GM23338 (cell line): ENCODE measurements at regions not wholly inside any gene's neighbourhood (a gene's known extent, or its start where the extent isn't known, plus 50 kb on each side); places are given as distances from the start of the nearest gene placed in this dataset.

ENCODE experiments used
- ATAC-seq: fragments of 200-7000 bp; cut with Tn5 transposase; 3 replicates; pipeline ENCODE4 v1.9.1; 2020
- DNase-seq: peaks from one replicate; pipeline ENCODE4 v3.0.0-alpha.2; 2015; ENCODE audit warnings: low spot score
- H2AFZ ChIP-seq: fragments of 200-600 bp; sonication (generic); 2 replicates; pipeline ENCODE4 v1.8.0; 2016; ENCODE audit warnings: antibody characterized with exemption, mild to moderate bottlenecking, moderate library complexity
- H3F3A ChIP-seq: fragments of 200-600 bp; sonication (generic); replicated peaks from 2 replicates; pipeline ENCODE4 v1.8.0; 2017; ENCODE audit warnings: antibody characterized with exemption, mixed run types, low read depth
- H3K27ac ChIP-seq: fragments of 200-600 bp; sonication (generic); 2 replicates; pipeline ENCODE4 v1.6.1; 2016; ENCODE audit warnings: low read depth
- H3K27me3 ChIP-seq: fragments of 200-600 bp; sonication (generic); 2 replicates; pipeline ENCODE4 v1.8.0; 2016; ENCODE audit warnings: mild to moderate bottlenecking, mixed run types, moderate library complexity; ENCODE audit not compliant: insufficient read depth
- H3K36me3 ChIP-seq: fragments of 200-600 bp; sonication (generic); 2 replicates; pipeline ENCODE4 v1.8.0; 2016; ENCODE audit warnings: mild to moderate bottlenecking; ENCODE audit not compliant: insufficient read depth
- H3K4me1 ChIP-seq: fragments of 200-600 bp; sonication (generic); 2 replicates; pipeline ENCODE4 v1.8.0; 2016; ENCODE audit warnings: mild to moderate bottlenecking, moderate library complexity; ENCODE audit not compliant: insufficient read depth
- H3K4me2 ChIP-seq: fragments of 200-600 bp; sonication (generic); 2 replicates; pipeline ENCODE4 v1.7.1; 2017; ENCODE audit warnings: mixed run types
- H3K4me3 ChIP-seq: fragments of 200-600 bp; sonication (generic); 2 replicates; pipeline ENCODE4 v1.6.1; 2016; ENCODE audit warnings: mixed run types
- H3K79me2 ChIP-seq: fragments of 200-600 bp; sonication (generic); replicated peaks from 2 replicates; pipeline ENCODE4 v1.8.0; 2017; ENCODE audit warnings: mild to moderate bottlenecking; ENCODE audit not compliant: insufficient read depth
- H3K9me2 ChIP-seq: fragments of 200-600 bp; sonication (generic); 2 replicates; pipeline ENCODE4 v1.8.0; 2017; ENCODE audit not compliant: insufficient read depth
- H4K20me1 ChIP-seq: fragments of 200-600 bp; sonication (generic); replicated peaks from 2 replicates; pipeline ENCODE4 v1.8.0; 2017; ENCODE audit warnings: mild to moderate bottlenecking; ENCODE audit not compliant: insufficient read depth
- H3K27ac Mint-ChIP-seq: 2 replicates; pipeline ENCODE4 v1.8.0; 2020; ENCODE audit warnings: inconsistent platforms, mild to moderate bottlenecking, moderate library complexity, mixed read lengths
- H3K27me3 Mint-ChIP-seq: 3 replicates; pipeline ENCODE4 v1.8.0; 2022; ENCODE audit warnings: low read depth, mild to moderate bottlenecking, moderate library complexity, mixed read lengths, inconsistent platforms; ENCODE audit not compliant: insufficient read depth, poor library complexity
- H3K36me3 Mint-ChIP-seq: 3 replicates; pipeline ENCODE4 v1.8.0; 2021; ENCODE audit warnings: low read depth, mild to moderate bottlenecking, inconsistent platforms, moderate library complexity, mixed read lengths
- H3K4me1 Mint-ChIP-seq: 3 replicates; pipeline ENCODE4 v1.8.0; 2020; ENCODE audit warnings: mild to moderate bottlenecking, inconsistent platforms, mixed read lengths
- H3K4me3 Mint-ChIP-seq: 3 replicates; pipeline ENCODE4 v1.8.0; 2021; ENCODE audit warnings: moderate library complexity, mild to moderate bottlenecking, inconsistent platforms, mixed read lengths
- H3K9me3 Mint-ChIP-seq: 3 replicates; pipeline ENCODE4 v1.8.0; 2020; ENCODE audit warnings: moderate library complexity, mild to moderate bottlenecking, inconsistent platforms, mixed read lengths
- CREB1 ChIP-seq: fragments of 250-450 bp; sonication (Bioruptor Pico); IDR thresholded peaks from 2 replicates; pipeline ENCODE4 v1.5.0; 2020; ENCODE audit warnings: low read depth, mild to moderate bottlenecking, moderate library complexity
- EZH2 ChIP-seq: fragments of 200-600 bp; sonication (generic); IDR thresholded peaks from one replicate; pipeline ENCODE4 v1.8.0; 2017; ENCODE audit warnings: antibody characterized with exemption, mild to moderate bottlenecking, low read depth; ENCODE audit not compliant: unreplicated experiment
- EZH2phosphoT487 ChIP-seq: fragments of 200-600 bp; sonication (generic); IDR thresholded peaks from one replicate; pipeline ENCODE4 v1.8.1; 2018; ENCODE audit warnings: antibody characterized with exemption; ENCODE audit not compliant: unreplicated experiment
- JUNB ChIP-seq: IDR thresholded peaks from one replicate; pipeline ENCODE4 v1.6.1; 2016; ENCODE audit warnings: antibody characterized with exemption; ENCODE audit not compliant: unreplicated experiment
- NANOG ChIP-seq: IDR thresholded peaks from 2 replicates; pipeline ENCODE4 v1.6.1; 2016; ENCODE audit warnings: antibody characterized with exemption, borderline replicate concordance
- POLR2AphosphoS5 ChIP-seq: IDR thresholded peaks from 2 replicates; pipeline ENCODE4 v1.6.1; 2016; ENCODE audit warnings: antibody characterized with exemption, low read depth
- STAT1 ChIP-seq: IDR thresholded peaks from one replicate; pipeline ENCODE4 v1.6.1; 2016; ENCODE audit warnings: antibody characterized with exemption; ENCODE audit not compliant: unreplicated experiment
- ZNF114 ChIP-seq: fragments of 250-450 bp; sonication (Bioruptor Pico); IDR thresholded peaks from 2 replicates; pipeline ENCODE4 v1.5.0; 2020; ENCODE audit warnings: mild to moderate bottlenecking, moderate library complexity
- ZNF331 ChIP-seq: fragments of 250-450 bp; sonication (Bioruptor Pico); IDR thresholded peaks from 2 replicates; pipeline ENCODE4 v1.5.0; 2020; ENCODE audit warnings: low read depth, mild to moderate bottlenecking, moderate library complexity
- TF ChIP-seq, protein P1 (sequence below): IDR thresholded peaks from 2 replicates; pipeline ENCODE4 v1.6.1; 2016; ENCODE audit warnings: antibody characterized with exemption
- TF ChIP-seq, protein P2 (sequence below), 2 experiments: fragments of 200-600 bp in 1 of 2; sonication (generic) in 1 of 2; conservative IDR thresholded peaks; 2 replicates each; pipeline versions ENCODE4 v1.5.1 to v1.6.1; 2016 to 2017; ENCODE audit warnings: antibody characterized with exemption in 2 of 2, low read depth in 2 of 2, mild to moderate bottlenecking in 2 of 2, moderate library complexity in 1 of 2
- TF ChIP-seq, protein P3 (sequence below): IDR thresholded peaks from one replicate; pipeline ENCODE4 v1.6.1; 2018; ENCODE audit warnings: antibody characterized with exemption; ENCODE audit not compliant: unreplicated experiment

DNA sequence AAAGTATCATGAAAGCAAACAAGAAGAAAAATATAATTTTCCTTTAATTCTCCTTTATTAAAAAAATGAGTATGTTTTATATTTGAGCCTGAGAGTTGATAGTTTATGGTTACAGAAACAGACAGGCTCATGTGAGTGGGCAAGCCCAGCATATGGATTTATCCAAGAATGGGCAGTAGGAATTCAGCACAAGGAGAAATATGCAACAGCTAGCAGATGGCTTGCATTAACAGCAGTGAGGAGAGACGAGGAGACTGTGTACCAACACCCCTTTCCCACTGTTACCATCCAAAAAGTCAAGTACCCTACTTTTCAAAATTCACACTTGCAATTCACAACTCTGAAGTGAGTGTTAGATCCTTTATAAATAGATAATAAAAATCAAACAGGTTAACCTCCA is 1760.2 kb upstream of the TENM3 start (continued):
- TF ChIP-seq, protein P1, sequence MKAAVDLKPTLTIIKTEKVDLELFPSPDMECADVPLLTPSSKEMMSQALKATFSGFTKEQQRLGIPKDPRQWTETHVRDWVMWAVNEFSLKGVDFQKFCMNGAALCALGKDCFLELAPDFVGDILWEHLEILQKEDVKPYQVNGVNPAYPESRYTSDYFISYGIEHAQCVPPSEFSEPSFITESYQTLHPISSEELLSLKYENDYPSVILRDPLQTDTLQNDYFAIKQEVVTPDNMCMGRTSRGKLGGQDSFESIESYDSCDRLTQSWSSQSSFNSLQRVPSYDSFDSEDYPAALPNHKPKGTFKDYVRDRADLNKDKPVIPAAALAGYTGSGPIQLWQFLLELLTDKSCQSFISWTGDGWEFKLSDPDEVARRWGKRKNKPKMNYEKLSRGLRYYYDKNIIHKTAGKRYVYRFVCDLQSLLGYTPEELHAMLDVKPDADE: no peak
- TF ChIP-seq CREB1 (CRISPR knock-in tag) (no peak), ZNF114 (CRISPR knock-in tag) (no peak), ZNF331 (CRISPR knock-in tag) (no peak)
- TF ChIP-seq, protein P2, sequence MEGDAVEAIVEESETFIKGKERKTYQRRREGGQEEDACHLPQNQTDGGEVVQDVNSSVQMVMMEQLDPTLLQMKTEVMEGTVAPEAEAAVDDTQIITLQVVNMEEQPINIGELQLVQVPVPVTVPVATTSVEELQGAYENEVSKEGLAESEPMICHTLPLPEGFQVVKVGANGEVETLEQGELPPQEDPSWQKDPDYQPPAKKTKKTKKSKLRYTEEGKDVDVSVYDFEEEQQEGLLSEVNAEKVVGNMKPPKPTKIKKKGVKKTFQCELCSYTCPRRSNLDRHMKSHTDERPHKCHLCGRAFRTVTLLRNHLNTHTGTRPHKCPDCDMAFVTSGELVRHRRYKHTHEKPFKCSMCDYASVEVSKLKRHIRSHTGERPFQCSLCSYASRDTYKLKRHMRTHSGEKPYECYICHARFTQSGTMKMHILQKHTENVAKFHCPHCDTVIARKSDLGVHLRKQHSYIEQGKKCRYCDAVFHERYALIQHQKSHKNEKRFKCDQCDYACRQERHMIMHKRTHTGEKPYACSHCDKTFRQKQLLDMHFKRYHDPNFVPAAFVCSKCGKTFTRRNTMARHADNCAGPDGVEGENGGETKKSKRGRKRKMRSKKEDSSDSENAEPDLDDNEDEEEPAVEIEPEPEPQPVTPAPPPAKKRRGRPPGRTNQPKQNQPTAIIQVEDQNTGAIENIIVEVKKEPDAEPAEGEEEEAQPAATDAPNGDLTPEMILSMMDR (conservative IDR thresholded peaks at IDR 0.05; ENCODE audit: low read depth in 2 of 2): no peak

DNA sequence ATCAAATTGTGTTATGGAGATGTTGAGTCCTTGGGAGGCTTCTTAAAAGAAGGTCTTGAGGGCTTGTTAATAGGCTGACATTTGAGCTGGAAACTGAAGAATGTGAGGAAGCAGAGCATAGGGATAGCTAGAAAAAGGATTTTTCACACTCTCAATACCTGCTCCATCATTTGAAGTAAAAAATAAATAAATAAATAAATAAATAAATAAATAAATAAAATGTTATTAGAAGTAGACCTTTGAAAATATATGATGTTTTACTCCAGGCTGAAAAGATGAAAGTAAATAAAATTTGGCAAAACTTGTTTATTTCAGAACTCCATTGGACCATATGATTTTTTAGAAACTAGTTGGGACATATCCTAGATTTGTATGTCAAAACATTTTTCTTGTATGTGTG is 1757.8 kb upstream of the TENM3 start:
- DNase-seq (no peak), ATAC-seq (no peak)
- H3K27ac Mint-ChIP-seq: no peak overlapping the region
- Histone ChIP-seq H3K36me3 (no peaks in the 10 kb centered on the region), H3K4me1 (peaks cover 20% of the 10 kb centered on the region), H3F3A (no peaks in the 10 kb centered on the region), H3K4me3 (no peak overlapping the region), H2AFZ (no peak overlapping the region), H4K20me1 (no peaks in the 10 kb centered on the region), H3K9me2 (peaks cover 8% of the 10 kb centered on the region; the same call in 1 of the 2 replicates), H3K4me2 (no peak overlapping the region), H3K27me3 (no peaks in the 10 kb centered on the region), H3K27ac (no peak overlapping the region), H3K79me2 (no peaks in the 10 kb centered on the region)
- no peaks in the 10 kb centered on the region for H3K9me3 Mint-ChIP-seq
- H3K36me3 Mint-ChIP-seq: peaks cover 6% of the 10 kb centered on the region; the same call in 1 of the 3 replicates
- no peak overlapping the region for H3K4me3 Mint-ChIP-seq
- H3K4me1 Mint-ChIP-seq: peaks cover 18% of the 10 kb centered on the region
- H3K27me3 Mint-ChIP-seq: peaks cover 4% of the 10 kb centered on the region
- no peak for TF ChIP-seq NANOG
- no peak for TF ChIP-seq ZNF331 (CRISPR knock-in tag)
- TF ChIP-seq POLR2AphosphoS5: no peak
- no peak for TF ChIP-seq EZH2phosphoT487
- no peak for TF ChIP-seq EZH2
- no peak for TF ChIP-seq CREB1 (CRISPR knock-in tag)
- TF ChIP-seq JUNB: no peak
- TF ChIP-seq, protein P2 (conservative IDR thresholded peaks at IDR 0.05; ENCODE audit: low read depth in 2 of 2): no peak
- TF ChIP-seq, protein P1: no peak
- TF ChIP-seq, protein P3, sequence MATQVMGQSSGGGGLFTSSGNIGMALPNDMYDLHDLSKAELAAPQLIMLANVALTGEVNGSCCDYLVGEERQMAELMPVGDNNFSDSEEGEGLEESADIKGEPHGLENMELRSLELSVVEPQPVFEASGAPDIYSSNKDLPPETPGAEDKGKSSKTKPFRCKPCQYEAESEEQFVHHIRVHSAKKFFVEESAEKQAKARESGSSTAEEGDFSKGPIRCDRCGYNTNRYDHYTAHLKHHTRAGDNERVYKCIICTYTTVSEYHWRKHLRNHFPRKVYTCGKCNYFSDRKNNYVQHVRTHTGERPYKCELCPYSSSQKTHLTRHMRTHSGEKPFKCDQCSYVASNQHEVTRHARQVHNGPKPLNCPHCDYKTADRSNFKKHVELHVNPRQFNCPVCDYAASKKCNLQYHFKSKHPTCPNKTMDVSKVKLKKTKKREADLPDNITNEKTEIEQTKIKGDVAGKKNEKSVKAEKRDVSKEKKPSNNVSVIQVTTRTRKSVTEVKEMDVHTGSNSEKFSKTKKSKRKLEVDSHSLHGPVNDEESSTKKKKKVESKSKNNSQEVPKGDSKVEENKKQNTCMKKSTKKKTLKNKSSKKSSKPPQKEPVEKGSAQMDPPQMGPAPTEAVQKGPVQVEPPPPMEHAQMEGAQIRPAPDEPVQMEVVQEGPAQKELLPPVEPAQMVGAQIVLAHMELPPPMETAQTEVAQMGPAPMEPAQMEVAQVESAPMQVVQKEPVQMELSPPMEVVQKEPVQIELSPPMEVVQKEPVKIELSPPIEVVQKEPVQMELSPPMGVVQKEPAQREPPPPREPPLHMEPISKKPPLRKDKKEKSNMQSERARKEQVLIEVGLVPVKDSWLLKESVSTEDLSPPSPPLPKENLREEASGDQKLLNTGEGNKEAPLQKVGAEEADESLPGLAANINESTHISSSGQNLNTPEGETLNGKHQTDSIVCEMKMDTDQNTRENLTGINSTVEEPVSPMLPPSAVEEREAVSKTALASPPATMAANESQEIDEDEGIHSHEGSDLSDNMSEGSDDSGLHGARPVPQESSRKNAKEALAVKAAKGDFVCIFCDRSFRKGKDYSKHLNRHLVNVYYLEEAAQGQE: no peak
- TF ChIP-seq STAT1: no peak
